IPS DF 19.7 (cell line): ENCODE measurements at regions not wholly inside any gene's neighbourhood (a gene's known extent, or its start where the extent isn't known, plus 50 kb on each side); places are given as distances from the start of the nearest gene placed in this dataset.
A peak's percentile ranks its signal among the peaks of the same experiment; 100 is the strongest.
"Not testable (repeated sequence)": the region's sequence is repeated elsewhere in the genome, so short reads cannot be mapped to it uniquely, and the experiment has no call there.

Experiments
- DNase-seq: peaks from one replicate; pipeline ENCODE4 v3.0.0-alpha.2; 2013; ENCODE audit warnings: low read depth, low spot score

DNA sequence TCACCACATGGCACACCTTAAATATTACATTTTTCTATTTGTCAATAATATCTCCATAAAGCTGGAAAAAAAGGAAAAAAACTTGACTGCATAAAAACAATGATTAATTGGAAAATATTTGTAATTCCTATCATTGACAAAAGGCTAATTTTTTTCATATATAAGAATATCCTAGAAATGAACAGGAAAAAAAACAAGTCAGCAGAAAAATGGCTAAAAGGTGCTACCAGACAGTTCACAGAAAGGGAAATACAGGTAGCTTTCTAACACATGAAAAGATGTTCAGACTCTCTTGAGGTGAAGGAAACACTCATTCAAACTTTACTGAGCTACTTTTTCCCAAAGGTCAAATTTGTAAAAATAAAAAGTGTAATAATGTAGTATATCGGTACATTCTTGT is 104.1 kb upstream of the SCAF8 start:
- no peak for DNase-seq

DNA sequence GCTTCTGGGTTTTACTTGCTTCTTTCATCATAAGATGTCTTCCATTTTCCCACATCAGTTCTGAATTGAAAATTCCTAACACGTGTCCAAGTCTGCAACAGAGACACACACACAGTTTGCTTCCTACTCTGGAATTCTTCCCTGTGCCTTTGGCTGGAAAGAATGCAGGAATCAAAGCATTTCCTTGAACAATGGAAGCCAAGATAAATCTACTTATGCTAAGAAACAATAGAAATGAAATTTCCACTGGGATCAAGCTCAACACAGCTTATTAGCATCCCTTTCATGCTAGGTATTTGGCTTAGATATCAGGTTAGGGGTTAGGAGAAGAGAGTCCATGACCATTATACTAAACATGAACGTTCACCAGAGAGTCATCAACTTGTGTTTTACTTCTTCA is 101.1 kb upstream of the SCAF8 start:
- no peak for DNase-seq

DNA sequence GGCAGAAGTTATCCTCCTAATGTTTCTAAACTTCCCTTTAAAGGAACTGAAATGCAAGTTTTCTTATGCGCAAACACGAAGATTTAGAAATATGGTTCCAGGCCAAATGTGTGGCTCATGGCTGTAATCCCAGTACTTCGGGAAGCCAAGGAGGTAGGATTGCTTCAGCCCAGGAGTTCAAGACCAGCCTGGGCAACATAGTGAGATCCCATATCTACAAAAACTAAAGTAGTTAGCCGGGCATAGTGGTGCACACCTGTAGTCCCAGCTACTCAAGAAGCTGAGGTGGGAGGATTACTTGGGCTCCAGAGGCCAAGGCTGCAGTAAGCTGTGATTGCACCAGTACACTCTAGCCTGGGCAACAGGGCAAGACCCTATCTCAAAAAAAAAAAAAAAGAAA is 95.8 kb upstream of the SCAF8 start:
- DNase-seq: no peak

DNA sequence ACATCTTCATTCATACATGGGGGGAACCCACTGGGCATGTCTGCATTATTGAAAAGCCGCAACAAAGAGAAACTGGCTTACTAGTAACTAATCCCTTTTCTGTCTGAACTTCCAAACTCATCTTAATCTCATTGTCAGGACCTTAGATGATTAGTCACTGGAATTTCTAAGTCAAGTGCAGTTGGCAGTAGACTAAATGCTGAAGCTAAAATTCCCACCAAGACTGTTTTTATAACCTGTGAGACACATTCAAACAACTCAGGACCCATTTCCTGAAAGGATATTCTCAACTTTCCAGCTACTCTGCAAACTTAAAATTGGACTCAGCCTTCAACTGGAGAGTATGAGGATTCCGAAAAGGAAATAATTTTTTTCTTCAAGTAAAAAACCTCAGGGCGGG is 94.8 kb upstream of the SCAF8 start:
- no peak for DNase-seq

DNA sequence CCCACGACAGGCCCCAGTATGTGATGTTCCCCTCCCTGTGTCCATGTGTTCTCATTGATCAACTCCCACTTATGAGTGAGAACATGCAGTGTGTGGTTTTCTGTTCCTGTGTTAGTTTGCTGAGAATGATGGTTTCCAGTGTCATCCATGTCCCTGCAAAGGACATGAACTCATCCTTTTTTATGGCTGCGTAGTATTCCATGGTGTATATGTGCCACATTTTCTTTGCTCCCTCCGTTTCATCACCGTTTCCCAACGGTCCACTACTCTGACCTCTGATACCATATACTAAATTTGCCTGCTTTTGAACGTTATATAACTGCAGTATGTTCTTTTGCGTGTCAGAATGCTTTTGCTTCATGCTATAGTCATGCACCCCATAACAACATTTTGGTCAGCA is 94.0 kb upstream of the SCAF8 start:
- not testable (repeated sequence) for DNase-seq

DNA sequence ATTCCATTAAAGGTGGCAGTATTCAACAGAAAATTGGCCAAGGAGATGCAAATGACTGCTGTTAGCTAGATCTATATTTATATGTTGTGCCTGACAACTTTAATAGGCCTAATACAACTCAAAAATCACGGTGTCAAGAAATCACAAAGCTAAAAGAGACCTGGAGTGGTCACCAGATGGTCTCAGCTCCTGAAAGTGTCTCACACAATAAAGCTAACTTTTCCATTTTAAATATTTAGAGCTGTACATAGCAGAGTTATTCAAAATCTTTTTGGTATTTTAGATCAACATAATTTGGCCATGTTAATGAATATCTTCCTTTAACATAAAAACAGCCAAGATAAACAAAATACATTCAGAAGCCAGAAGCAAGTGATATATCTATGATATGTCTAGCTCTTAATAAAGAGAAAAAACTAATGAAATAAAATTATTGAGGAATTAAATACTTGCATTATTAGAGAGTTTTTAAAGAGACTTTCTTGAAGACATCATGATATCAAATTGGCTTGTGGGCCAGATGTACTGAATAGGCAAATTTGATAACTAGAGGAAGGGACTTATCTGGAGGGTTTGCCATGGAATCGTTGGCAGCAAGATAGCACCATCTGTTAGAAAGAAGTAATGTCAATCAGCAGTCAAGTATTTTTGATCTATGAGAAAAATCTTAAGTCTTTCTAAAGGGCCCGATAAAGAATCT is 84.9 kb upstream of the SCAF8 start:
- DNase-seq: no peak

DNA sequence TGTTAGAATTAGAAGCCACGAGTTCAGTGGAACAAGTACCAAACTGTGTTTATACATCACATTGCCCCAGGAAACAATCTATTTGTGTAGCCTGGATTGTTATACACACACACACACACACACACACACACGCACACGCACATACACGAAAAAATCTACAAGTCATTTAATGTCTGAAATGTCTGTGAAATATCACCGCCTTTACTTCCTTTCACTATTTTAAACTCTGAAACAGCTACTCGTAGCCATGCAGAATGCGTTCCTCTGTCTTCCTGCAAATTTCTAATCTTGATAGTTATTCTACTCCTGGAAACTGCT is 84.4 kb upstream of the SCAF8 start:
- no peak for DNase-seq

DNA sequence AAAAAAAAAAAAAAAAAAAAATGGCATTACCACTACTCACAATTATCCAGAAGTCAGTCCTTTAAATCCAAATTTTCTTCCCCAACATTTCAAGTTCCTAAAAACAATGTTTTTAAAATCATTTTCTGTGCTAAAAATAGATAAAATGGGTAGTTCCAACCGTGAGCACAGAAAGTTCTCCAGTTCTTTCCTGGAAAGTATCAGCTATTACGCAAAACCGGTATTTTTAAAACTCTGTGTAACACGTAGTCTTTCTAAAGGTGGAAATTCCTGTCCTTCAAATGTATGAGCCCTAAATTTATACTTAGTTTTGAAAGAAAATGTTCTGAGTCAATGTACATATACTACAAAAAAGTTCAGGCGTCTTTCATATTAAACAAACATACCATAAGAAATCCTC is 83.5 kb upstream of the SCAF8 start:
- DNase-seq: no peak

DNA sequence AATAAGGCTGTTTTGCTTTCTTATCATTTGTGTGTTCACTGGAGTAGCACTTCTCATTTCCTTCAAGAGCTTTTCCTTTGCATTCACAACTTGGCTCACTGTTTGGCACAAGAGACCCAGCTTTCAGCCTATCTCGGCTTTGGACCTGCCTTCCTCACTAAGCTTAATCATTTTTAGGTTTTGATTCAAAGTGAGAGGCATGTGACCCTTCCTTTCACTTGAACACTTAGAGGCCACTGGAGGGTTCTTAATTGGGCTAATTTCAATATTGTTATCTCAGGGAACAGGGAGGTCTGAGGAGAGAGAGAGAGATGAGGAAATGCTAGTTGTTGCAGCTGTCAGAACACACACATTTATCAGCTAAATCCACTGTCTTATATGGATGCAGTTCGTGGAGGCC is 82.9 kb upstream of the SCAF8 start:
- no peak for DNase-seq

DNA sequence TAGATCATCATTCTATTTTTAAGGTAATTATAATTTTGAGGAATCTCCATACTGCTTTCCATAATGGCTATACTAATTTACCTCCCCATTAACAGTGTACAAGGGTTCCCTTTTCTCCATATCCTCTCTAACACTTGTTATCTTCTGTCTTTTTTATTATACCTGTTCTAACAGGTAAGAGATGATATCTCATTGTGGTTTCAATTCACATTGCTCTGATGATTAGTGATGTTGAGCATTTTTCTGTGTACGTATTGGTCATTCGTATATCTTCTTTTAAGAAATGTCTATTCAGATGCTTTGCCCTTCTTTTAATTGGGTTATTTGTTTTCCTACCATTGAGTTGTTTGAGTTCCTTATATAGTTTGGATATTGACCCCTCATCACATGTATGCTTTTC is 81.6 kb upstream of the SCAF8 start:
- DNase-seq: no peak

DNA sequence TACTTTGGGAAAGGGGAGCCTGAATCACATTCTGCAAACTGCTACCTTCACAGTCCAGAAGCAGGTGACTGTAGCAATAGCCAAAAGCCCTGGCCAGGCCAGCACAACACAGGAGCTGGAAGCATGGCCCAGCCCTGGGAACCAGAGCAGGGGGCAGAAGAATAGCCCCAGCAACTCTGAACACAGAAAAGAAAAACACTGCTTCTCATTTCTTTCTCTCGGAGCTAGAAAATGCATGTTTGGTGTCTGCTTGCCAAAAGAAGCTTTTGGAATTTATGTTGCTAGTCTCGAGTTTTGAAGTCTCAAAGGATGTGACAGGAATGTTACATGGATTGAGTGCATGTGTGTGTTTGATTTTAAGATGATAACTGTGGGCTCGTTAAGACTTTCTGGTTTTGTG is 79.8 kb upstream of the SCAF8 start:
- no peak for DNase-seq

DNA sequence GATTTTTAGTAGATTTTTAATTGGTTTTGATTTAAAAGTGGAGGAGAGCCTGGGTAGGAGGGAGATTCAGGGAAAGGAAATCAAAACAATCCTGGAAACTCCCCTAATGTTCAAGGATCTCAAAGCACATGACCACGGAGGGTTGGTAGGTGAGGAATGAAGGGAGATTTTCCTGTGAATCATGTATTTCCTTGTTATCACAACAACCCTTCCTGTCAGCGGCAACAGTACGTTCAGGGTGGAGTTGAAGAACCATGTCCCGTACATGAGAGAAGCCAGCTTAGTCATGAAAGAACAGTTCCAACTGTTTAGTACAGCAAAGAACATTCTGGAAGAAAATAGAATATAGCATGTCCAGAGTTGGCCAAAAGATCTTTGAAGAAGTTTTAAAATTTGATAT is 79.4 kb upstream of the SCAF8 start:
- no peak for DNase-seq

DNA sequence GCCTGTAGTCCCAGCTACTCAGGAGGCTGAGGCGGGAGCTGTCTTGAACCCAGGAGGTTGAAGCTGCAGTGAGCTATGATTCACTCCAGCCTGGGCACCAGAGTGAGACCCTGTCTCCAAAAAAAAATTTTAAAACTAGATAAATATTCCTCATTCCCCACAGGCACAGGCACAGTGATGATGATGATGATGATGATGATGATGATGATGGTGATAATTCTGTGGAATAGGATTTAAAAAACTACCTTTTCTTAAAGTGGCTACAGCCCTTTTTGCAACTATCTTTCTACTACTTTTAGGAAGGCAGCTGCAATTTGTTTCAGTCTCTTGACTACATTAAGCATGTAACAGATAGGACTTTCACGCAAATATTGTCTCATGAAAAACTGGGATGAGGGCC is 76.6 kb upstream of the SCAF8 start:
- DNase-seq: no peak

DNA sequence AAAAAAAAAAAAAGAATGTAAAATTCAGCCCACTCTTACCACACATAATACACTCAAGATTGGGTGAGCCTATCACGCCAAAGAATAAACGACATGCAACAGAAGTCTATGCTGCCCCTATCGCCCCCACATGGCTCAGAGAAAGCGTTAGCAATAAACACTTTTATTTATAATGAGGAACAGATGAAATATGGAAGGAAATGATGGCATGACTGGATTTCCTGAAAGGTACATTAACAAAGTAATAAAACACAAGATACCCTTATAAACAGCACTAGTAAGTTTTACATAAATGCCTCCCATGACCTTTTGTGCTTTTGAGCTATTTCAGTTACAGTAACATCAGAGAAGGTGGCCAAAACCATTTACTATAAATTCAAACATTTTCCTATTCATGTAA is 71.4 kb upstream of the SCAF8 start:
- DNase-seq: no peak

DNA sequence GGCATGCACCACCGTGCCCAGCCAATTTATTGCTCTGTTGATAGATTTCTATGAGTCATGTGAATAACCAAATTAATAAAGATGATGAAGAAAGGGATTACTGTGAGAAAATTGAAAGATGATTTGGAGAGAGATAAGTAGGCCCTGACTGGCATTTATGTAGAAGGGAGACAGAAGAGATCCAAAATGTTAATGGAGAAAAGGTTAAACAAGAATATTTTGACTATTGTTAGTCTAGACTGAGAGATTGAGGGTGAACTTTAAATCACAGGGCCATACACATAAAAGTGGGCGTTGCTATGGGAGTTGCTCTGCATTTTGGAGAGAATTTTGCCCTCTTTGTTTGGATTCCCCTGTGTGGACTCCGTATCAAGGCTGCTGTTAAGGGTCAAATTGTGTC is 68.9 kb upstream of the SCAF8 start:
- no peak for DNase-seq

DNA sequence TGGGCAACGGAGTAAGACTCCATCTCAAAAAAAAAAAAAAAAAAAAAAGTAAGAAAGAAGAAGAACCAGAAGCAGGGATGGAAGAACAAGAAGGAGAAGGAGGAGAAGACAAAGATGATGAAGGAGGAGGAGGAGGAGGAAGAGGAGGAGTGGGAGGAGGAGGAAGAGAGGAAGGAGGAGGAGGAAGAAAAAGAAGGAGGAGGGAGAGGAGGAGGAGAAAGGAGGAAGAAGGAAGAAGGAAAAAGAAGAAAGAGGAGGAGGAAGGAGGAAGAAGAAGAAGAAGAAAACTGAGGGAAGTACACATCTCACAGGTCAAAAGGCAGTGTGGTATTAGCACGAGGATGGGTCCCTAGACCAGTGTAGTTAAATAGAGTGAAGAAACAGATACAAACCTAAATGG is 65.1 kb upstream of the SCAF8 start:
- DNase-seq: no peak

DNA sequence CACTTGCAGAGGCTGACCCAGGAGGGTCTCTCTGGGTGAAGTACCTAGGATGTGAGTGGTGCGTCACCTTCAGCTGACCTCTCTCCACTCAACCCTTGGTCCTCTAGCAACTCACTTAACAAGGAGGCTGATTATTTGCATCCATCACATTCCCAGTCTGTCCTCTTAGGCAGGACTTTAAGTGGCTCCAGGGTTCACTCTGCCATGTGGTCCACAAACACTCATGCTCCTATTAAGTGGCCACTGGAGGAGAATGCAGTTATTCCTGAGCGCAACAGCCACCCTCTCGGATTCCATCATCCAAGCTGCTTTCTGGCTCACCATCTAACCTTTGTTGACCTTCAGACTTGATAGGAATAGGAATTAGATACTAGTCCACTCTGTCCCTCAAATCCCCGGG is 61.1 kb upstream of the SCAF8 start:
- DNase-seq: no peak

DNA sequence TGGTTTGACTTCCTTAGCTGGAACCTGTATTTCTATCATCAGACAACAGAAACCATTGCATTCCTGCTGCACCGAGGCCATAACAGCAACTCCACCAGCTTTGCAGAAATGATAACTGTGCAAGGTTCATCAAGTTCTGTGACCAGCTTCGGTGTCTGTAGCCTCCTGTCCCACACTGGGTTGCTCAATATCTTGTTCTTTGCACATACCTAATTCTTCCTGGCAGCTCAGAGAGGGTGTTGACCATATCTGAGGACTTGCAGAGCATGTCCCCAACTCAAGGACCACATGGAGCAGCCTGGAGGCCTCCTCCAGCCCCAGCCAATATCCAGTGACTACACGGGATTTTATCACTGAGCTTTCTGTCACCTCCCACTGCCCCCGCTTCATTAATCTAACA is 59.3 kb upstream of the SCAF8 start:
- DNase-seq: no peak

DNA sequence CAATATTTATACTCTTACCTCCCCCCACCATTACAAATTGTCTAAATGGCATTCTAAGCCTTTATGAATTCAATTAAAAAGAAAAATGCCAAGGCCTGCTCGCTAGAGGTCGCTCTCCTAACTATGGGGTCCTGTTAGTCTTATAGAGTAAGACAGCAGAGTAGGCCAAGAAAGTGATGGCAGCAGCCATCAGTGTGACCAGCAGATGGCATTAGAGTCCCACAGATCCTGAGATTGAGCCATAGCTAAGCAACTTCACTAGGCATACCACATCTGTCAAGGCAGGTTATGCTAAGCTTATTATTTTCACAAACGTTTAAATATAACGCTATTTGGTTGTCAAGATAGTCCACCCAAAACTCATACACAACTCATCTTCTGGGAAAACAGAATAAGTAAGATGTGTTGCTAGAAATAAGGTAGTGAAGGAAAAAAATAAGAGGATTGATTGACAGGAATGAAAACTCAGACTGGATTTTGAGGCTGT is 57.6 kb upstream of the SCAF8 start:
- DNase-seq: peak; percentile 78

DNA sequence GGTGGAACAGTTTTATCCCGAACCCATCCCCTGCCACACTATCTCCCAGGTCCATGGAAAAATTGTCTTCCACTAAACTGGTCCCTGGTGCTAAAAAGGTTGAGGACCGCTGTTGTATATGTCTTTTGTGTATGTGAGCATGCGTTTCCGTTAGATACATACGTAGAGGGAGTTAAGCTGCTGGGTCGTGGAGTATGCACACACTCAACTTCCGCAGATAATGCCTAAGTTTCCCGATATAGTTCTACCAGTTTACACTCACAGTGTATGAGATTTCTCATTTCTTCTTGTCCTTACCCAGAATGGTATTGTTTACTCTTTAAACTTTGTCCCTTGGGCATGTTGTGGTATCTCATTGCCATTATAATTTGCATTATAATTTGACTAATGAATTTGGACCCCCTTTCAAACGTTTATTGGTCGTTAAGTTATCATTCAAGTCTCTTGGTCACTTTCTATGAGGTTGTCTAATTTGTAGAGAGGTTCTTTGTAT is 50.5 kb upstream of the SCAF8 start:
- no peak for DNase-seq
